T1000 (cell line): ENCODE measurements at regions not wholly inside any gene's neighbourhood (a gene's known extent, or its start where the extent isn't known, plus 50 kb on each side); places are given as distances from the start of the nearest gene placed in this dataset.

Source experiments
- DNase-seq: peaks from one replicate; lab custom pipeline; 2025; ENCODE audit warnings: mixed read lengths; lab: John Stamatoyannopoulos, UW

DNA sequence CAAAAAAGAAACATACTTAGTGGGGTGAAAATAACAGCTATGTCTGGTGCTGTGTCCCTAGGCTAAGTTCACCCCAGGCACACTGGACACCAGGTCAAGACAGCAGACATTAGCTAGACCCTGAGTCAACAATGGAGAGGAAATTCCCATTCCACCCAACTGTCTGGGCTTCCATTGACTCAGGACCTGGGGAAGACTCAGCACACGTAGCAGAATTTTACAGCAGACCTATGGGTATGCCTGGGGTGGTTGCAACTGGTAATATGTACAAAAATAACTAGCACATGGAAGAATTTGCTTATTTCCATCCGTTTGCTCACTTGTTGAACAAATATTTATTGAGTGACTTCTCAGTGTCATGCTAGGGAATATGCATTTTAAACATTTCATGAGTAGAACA lies 117.0 kb downstream of the GAS1 start:
- no peak for DNase-seq

DNA sequence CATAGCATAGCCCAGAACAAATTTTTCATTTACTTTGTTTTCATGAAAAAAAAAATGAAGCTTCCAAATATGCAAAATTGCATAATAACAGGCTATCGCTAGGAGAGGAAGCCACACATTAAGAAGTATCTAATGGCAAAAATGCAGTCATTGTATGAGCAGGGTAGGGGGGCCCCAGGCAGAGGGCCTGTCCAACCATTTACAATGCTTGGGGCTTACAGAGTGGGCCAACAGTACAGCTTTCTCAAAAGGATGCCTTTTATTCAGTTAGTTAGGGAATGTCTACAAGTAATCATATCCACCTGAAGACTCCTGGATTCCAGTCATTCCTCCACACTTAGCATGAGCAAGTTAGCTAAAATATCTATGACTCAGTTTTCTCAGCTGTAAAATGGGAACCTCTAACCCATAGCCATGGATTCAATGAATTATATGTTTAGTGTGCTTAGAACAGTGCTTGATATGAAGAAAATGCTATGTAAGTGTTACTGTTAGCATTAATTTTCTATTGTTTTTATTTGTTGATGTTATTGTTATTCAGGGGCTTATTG lies 117.7 kb downstream of the GAS1 start:
- DNase-seq: no peak

GRCh38 chr9:86828631-86829030 lies 118.7 kb downstream of the GAS1 start:
- no peak for DNase-seq

GRCh38 chr9:86827893-86828292 lies 119.4 kb downstream of the GAS1 start:
- DNase-seq: no peak

DNA sequence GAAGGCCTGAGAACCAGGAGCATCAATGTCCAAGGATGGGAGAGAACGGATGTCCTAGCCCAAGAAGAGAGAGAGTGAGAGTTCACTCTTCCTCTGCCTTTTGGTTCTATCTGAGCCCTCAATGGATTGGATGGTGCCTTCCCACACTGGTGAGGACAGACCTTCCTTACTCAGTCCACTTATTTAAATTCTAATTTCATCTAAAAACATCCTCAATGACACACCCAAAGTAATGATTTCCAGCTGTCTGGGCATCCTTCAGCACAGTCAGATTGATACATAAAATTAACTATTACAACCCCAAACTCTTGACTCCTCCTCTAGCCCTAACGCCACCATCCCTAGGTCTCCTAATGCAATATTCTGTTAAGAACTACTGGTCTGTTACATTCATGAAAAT lies 122.0 kb downstream of the GAS1 start:
- DNase-seq: no peak

DNA sequence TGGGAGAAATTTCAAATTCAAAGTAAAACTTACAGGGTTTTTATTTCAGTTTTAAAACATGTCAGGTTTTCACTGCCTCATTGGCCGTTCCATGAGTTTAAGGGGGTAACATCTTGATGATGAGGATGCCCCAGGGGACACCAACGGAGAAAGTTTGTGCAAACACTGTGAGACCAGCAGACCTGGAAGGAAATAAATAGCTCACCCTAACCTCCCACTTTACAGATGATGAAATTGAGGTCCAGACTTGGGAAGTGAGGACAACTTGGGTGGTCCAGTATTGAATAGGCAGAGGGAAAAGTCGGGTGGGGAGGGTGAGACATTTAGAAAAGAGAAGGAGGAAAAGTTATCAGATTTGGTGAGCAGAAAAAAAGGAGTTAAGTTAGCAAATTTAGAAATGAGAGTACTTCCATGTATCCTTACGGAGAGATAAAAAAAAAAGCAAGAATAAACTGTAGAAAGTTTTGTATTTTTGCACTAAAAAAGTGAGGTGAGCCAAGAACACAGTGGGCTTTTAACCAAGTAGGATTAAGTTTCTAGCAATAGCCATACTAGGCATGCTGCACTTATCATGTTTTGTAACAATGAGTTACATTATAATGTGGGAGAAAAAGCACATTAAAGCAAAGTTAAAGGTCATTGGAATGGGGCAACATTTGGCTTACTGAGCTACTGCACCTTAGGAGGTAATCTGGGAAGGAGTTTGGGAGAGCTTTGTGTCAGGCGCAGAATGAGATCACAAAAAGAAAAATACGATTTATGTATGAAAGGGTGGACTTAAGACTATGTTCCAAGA lies 125.1 kb downstream of the GAS1 start:
- no peak for DNase-seq

- DNase-seq: no peak
Observed at GRCh38 chr9:86821006-86821845, 126.1 kb downstream of the GAS1 start.

DNA sequence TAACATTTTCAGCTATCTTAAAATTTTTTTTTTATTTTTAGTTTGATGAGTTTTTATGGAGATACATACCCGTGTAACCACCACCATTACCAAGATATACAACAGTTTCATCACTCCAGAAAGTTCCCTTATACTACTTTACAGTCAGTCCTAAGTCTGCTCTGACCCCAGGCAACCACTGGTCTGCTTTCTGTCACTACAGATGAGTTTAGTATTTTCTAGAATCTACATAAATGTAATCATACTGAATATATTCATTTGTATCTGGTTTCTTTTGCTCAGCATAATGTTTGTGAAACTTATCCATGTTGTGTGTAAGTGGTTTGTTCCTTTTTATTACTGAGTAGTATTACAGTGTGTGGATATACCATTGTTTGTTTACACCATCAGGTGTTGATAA lies 127.8 kb downstream of the GAS1 start:
- DNase-seq: no peak

GRCh38 chr9:86818636-86819035 lies 128.7 kb downstream of the GAS1 start:
- DNase-seq: no peak

DNA sequence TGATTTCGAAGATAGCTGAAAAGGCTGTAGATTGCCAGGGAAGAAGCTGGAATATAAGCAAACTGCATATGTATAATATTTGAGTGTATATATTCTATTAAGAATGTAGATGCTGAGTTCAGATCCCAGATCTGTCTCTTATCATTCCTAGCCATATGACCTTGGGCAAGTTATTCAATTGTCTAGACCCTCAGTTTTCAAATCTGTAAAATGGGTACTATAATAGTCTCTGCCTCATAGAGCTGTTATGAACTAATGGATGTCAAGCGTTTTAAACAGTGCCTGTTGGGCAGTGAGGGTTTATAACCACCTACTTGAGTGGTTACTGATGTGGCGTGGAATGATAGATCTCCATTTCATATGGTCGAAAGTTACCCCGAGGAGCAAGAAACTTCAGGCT lies 130.4 kb downstream of the GAS1 start:
- no peak for DNase-seq

- DNase-seq: no peak
Observed at GRCh38 chr9:86816366-86816765, 130.9 kb downstream of the GAS1 start.

- no peak for DNase-seq
Observed at GRCh38 chr9:86812616-86813015, 134.7 kb downstream of the GAS1 start.

DNA sequence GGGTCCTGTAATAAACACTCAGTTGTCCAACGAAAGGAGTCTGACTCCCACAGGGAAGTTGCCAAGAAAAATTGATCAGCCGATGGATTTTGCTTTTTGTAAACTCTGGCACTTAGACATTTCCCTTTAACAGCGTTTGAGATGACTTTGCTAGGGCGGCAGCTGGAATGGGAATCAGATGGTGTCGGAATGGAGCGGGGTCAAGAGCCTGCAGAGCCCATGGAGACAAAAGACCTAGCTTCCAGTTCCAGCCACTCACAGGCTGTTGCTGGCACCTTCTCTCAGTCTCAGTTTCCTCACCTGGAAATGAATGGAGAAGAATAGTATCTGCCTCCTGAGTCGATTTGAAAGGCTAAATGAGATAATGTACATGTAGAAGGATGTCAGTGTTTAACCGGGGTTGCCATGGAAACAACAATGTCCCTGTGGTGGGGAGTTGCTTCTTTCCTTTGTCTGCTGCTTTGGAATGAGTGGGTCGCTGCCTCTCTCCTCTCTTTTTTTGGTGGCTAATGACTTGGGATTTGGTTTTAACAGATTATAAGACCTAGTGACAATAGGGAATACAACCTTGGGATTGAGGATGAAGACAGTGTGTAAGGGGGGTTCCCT lies 137.4 kb downstream of the GAS1 start:
- no peak for DNase-seq

GRCh38 chr9:86809151-86809550 lies 138.2 kb downstream of the GAS1 start:
- DNase-seq: no peak

DNA sequence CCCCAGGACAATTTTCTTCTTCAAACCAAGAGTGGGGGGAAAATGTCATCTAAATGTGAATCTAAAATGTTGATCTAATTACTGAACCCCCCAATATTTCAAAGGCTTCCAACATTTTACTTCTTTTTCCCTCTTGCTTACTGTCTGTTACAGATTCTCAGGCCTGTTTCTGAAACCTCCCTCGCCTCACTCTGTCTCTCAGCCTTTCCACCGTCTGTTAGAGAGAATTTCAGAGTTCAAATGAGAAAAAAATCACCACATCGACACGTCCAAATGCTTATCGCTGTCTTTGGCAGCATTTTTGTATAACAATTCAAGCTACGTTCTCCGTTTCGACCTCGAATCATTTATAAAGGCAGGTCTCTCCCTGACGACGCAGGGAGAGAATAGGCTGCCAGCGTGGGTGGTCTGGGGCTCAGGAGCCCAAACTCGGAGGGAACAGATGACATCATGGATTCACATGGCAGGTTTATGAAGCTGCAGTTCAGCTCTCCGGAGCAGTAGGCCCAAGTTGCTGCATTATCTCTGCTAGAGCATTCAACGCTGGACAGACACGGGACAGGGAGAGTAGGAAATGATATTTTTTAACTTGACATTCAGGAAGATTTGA lies 139.8 kb downstream of the GAS1 start:
- no peak for DNase-seq

- no peak for DNase-seq
Observed at GRCh38 chr9:86804011-86804410, 143.3 kb downstream of the GAS1 start.

GRCh38 chr9:86802900-86803673 lies 144.2 kb downstream of the GAS1 start:
- DNase-seq: no peak

DNA sequence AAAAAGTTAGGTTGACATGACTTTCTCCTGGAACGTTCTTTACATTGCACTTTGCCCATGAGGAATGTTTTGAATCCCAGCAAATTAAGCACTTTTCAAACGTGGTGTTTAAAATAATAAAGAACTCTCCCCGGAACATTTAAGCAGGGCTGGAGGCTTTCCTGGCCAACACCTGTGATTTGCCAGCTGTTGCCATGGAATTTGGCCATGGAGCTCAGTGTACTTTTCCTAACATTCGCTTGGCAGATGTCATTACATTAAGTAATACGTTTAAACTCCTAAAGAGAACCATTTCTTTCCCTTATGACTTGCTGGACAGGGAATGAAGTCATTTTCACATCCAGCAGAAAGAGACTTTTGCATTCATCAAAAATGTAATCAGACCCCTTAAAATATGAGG lies 146.1 kb downstream of the GAS1 start:
- no peak for DNase-seq

GRCh38 chr9:86800681-86801080 lies 146.6 kb downstream of the GAS1 start:
- no peak for DNase-seq

DNA sequence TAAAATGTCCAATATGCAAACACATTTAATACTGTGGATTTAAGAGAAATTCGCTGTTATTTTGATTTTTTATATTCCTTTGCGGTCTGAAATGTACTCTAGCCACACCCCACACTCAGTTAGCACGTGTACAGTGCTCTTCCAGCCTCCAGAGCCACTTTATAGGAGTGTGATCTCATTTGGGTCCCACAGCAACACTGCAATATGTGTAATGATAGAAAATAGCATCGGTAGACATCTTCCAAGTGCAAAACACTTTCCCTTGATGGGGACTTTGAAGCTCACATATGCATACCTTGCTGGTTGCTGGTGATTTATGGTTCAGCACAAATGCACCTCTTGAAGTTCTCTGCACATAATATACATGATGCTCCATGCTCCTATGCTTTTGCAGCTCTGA lies 148.3 kb downstream of the GAS1 start:
- no peak for DNase-seq

DNA sequence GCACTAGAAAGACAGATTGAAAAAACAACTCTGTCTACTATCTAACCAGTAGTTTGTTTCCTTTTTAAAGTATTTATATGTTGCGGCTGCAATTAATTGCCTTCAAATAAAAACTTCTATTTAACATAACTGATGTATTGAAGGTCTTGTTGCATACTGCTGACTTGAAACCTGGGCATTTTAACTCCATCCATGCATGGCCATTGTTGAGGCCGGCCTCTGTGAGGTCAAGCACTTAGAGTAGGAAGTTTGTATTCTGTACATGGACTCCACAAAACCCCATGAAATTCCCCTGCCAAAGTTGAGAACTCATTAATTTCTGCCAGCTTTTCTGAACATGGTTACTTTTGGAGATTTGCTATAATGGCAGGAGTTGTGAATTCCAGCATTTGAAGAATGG lies 150.6 kb downstream of the GAS1 start:
- no peak for DNase-seq
